HG03095 (cell line): ENCODE measurements at regions not wholly inside any gene's neighbourhood (a gene's known extent, or its start where the extent isn't known, plus 50 kb on each side); places are given as distances from the start of the nearest gene placed in this dataset.
A peak's percentile ranks its signal among the peaks of the same experiment; 100 is the strongest.
"Not testable (repeated sequence)": the region's sequence is repeated elsewhere in the genome, so short reads cannot be mapped to it uniquely, and the experiment has no call there.

Experiments used
- ATAC-seq: cut with Tn5 transposase; IDR thresholded peaks from one replicate; pipeline ENCODE4 v1.9.1; 2021; ENCODE audit warnings: moderate library complexity; ENCODE audit not compliant: unreplicated experiment

DNA sequence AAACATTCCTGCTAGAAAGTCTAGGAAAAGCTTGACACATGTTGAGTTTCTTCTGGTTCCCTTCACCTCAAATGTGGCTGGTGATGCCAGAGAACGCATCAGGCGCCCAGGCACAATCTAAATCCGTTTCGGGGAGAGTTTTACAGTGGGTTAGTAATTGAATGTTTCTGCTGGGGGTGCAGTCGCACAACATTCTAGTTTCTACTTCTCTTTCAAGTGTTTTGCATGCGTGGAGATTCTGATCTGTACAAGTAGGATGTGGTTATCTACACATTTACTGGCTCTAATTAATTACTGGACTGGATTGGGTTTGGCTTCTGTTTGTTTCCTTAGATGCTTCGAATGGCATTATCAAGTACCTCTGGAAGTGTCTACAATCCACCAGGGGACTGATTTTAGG, 173.8 kb downstream of the TMEM26 start:
- peak; percentile 79 for ATAC-seq

DNA sequence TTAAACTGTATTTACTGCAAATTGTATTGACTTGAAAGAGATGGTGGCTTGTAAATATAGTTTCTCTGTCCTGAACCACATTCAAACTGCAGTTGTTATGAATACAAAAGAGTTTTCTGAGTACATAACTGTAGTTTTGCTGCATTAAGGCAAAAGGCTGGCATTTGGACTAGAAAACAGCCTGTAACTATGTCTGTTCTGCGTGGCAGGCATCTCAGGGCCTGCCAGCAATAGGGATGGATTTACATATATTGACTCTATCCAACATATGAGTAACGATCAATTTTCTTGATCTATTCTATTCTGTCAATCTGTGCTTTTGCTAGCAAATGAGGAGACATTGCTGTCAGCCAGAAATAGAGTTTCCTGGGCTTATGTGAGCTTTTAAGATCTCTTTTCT, 174.6 kb downstream of the TMEM26 start:
- no peak for ATAC-seq

- no peak for ATAC-seq
Observed at GRCh38 chr10:61272781-61273180, 180.4 kb downstream of the TMEM26 start.

- ATAC-seq = no peak
Observed at GRCh38 chr10:61271127-61271780, 181.9 kb downstream of the TMEM26 start.

GRCh38 chr10:61263518-61263917, 189.7 kb downstream of the TMEM26 start:
- no peak for ATAC-seq

DNA sequence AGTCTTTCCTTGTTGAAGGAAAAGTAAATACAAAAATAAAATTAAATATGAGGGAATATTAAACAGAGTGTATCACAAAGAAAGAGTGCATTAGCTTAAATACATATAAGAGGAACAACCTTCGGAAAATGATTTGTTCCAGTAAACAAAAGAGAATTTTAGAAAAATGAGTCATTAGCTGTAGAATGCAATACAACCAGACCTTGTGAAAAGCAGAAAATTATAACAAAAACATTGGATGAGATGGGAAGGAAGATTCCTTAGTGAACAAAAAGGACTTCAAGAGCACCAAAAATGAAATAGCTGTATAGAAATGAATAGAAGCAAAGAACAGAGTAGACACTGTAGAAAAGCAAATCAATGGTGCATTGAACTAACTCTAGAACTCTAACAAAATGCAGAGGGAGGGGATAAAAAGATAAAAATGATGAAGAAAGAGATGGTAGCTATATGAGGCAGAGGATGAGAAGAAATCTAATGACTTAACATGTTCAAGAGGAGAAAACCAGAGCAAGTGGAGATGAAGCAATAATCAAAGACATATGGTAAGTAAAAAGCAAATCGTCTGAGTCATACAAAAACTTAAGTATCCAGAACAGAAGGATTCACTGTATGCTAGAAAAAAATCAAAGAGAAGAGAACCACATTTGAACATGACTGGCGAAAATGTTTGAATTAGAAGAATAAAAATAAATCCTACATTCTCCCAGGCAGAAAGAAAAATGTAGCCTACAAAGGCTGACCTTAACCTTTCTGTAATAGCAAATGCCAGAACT, 190.5 kb downstream of the TMEM26 start:
- no peak for ATAC-seq

GRCh38 chr10:61257956-61258496, 195.2 kb downstream of the TMEM26 start:
- ATAC-seq = no peak

- no peak for ATAC-seq
Observed at GRCh38 chr10:61257136-61257535, 196.0 kb downstream of the TMEM26 start.

DNA sequence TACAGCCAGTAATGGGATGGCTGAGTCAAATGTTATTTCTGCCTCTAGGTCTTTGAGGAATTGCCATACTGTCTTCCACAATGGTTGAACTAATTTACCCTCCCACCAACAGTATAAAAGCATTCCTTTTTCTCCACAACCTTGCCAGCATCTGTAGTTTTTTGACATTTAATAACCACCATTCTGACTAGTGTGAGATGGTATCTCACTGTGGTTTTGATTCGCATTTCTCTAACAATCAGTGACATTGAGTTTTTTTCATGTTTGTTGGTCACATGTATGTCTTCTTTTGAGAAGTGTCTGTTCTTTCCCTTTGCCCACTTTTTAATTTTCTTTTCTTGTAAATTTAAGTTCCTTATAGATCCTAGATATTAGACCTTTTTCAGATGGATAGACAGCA, 200.9 kb downstream of the TMEM26 start:
- ATAC-seq = not testable (repeated sequence)

- ATAC-seq = no peak
Observed at GRCh38 chr10:61251089-61251488, 202.1 kb downstream of the TMEM26 start.

- no peak for ATAC-seq
Observed at GRCh38 chr10:61250131-61250530, 203.1 kb downstream of the TMEM26 start.

GRCh38 chr10:61248013-61248412, 205.2 kb downstream of the TMEM26 start:
- ATAC-seq = no peak

DNA sequence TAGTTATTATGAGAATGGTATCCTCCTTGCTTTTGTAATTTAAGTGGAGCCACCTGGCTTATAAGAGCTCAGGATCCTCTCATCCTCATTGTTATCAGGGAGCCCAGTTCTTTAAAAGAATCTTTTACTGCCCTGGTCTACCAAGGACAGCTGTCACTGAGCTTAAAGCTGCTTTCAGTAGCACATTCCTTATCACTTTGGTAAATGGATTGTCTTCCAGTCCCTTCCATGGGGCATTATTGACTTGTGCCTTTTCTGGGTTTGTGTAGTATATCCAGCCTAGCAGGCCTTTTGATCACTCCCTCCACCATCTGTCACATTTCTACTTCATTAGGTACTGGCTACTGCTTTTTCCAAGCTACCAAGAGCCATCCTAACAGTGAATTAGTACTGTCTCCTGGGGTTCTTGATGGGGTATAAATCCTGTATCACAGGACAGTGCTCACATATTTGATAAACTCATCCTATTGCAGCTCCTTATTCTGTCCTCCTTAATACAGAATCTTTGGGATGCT, 208.9 kb downstream of the TMEM26 start:
- ATAC-seq = no peak

DNA sequence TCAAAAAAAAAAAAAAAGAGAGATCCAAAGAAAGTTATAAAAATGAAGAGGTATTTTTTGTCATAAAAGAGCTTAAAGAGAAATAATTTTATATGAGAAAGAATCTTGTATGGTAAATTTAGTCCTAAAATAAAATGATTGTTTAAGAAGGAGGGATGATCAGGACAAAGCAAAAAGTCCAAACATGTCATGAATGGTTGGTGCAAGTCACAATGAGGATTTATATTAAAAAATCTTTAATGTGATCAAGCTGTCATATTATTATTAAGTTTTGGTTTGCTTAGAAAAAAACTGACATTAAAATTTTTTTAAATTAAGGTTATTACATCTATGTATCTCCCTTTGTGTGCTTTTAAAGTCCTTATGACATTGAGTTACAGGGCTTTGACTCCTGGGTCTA, 220.4 kb downstream of the TMEM26 start:
- no peak for ATAC-seq

- ATAC-seq = no peak
Observed at GRCh38 chr10:61225939-61226338, 227.2 kb downstream of the TMEM26 start.

- ATAC-seq = no peak
Observed at GRCh38 chr10:61223576-61223975, 229.6 kb downstream of the TMEM26 start.

- ATAC-seq = no peak
Observed at GRCh38 chr10:61219696-61220095, 233.5 kb downstream of the TMEM26 start.

DNA sequence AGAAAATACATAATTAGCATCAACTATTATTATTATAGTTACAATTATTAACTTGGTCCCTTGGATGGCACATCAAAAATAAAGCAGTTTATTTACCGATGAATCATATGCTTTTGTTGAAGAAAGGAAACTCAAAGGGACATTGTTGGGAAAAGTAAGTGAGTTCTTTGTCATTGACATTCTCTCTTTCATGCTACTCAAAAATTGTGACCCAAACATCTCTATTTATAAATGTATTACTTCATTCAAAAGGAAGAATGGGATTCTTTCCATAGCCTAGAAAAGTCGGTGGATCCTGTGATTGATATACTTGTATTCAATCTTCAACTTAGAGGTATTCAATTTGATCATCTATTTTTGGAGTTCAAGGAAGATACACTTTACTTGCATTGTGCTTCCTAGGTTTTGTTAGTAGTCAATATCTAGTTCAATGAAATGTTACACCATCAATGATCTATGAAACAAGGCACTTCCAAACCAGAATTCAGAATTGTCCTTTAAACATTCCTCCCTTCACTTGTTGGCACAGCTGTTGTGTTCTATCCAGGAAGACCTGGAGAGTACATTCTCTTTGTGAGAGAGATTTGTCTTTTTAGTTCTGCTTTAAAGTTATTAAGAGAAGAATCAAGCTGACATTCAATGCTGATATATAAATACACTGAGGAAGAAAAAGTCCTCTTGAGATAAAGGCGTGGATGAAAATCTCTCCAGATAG, 235.2 kb downstream of the TMEM26 start:
- no peak for ATAC-seq

GRCh38 chr10:61215246-61215645, 237.9 kb downstream of the TMEM26 start:
- no peak for ATAC-seq

DNA sequence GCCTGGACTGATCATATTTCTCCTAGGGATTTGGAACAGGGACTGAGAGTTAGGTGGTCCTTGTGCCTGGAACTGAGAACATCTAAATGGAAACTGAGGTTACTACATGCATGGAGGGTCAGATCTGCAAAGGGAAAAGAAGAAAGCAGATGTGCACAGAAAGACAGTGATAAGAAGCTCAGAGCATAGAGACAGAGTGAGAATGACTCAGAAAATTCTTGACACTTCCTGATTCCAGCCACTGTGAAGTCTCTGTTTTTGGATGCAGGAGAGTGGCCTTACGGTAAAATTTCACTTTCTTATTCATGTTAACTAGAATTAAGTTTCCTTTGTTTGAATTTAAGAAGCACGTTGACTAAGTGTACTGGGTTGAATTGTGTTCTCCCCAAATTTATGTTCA, 241.7 kb downstream of the TMEM26 start:
- ATAC-seq = no peak

DNA sequence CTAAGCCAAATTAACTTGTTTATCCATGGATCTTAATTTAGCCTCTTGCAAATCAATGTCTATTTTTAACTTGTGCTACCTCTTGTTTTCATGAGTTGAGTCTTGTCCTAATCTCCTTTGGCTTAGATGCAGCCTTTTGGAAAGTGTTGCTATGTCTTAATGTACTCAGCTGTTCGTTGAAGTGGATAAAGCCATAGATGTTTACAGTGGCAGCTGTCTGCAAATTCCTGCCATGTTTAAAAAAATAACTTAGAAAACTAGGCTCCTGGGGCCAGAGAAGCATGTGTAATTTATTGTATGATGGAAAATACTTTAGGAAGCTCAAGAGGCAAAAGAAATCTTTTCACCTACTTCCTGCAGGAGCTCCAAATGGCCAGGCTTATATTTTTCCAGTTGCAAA, 253.1 kb upstream of the RHOBTB1 start:
- no peak for ATAC-seq
